Transverse colon (tissue), 4 donors: ENCODE measurements at regions not wholly inside any gene's neighbourhood (a gene's known extent, or its start where the extent isn't known, plus 50 kb on each side); places are given as distances from the start of the nearest gene placed in this dataset.

Experiments
- DNase-seq: peaks from one replicate; pipeline ENCODE4 v3.0.0-alpha.2; 2019
- H3K27ac ChIP-seq, 4 donors: fragments of 200-600 bp; sonication (generic); 2 replicates each; pipeline ENCODE4 v1.5.1; 2016 to 2018; ENCODE audit warnings: inconsistent platforms in 4 of 4
- H3K27me3 ChIP-seq: fragments of 200-600 bp; sonication (generic); 2 replicates; pipeline ENCODE4 v1.5.1; 2017; ENCODE audit warnings: inconsistent platforms
- H3K36me3 ChIP-seq, 4 donors: fragments of 200-600 bp; sonication (generic); 2 replicates each; pipeline ENCODE4 v1.5.1; 2017 to 2019; ENCODE audit warnings: inconsistent platforms in 4 of 4
- H3K4me1 ChIP-seq, 4 donors: fragments of 200-600 bp; sonication (generic); 2 replicates each; pipeline ENCODE4 v1.5.1; 2017 to 2020; ENCODE audit warnings: inconsistent platforms in 4 of 4
- H3K4me3 ChIP-seq, 4 donors: fragments of 200-600 bp; sonication (generic); 1 replicate in 1 of 4; 2 replicates in 3 of 4; pipeline versions ENCODE4 v1.5.1 to v1.6.1; 2017 to 2019; ENCODE audit warnings: inconsistent platforms in 4 of 4
- H3K9me3 ChIP-seq, 2 donors: fragments of 200-600 bp; sonication (generic); 2 replicates each; pipeline ENCODE4 v1.5.1; 2017 to 2019; ENCODE audit warnings: inconsistent platforms in 2 of 2
- CTCF ChIP-seq, 5 experiments: fragments of 200-600 bp in 3 of 5; fragments of 450-650 bp in 2 of 5; sonication (generic) in 3 of 5; IDR thresholded peaks; 1 replicate in 2 of 5; 2 replicates in 3 of 5; pipeline ENCODE4 v1.5.1; 2016 to 2017; ENCODE audit warnings: antibody characterized with exemption in 5 of 5, inconsistent platforms in 3 of 5, mild to moderate bottlenecking in 2 of 5, moderate library complexity in 1 of 5
- EP300 ChIP-seq: sonication (generic); formaldehyde crosslinking; IDR thresholded peaks from one replicate; pipeline ENCODE4 v1.6.1; 2017; ENCODE audit warnings: antibody characterized with exemption, low read depth
- POLR2A ChIP-seq: fragments of 450-650 bp; IDR thresholded peaks from one replicate; pipeline ENCODE4 v1.6.1; 2016; ENCODE audit warnings: antibody characterized with exemption, mild to moderate bottlenecking, moderate library complexity
- POLR2AphosphoS5 ChIP-seq, 3 donors: sonication (generic); formaldehyde crosslinking; IDR thresholded peaks; one replicate each; pipeline ENCODE4 v1.6.1; 2016; ENCODE audit warnings: antibody characterized with exemption in 3 of 3
- WGBS, 2 donors: methylation state at CpG; one replicate each; pipeline ENCODE4 v1.1.5; 2018; ENCODE audit warnings: low coverage in 1 of 2; 5-methylcytosine and 5-hydroxymethylcytosine counted together
- in situ Hi-C, 4 donors: fragments of 200-750 bp; cut with MboI; loops; one replicate each; pipeline versions ENCODE4 v1.15.0 to v1.15.1; 2017; ENCODE audit warnings: low sequenced_read_pairs in 3 of 4, low pct_ligation_motif_present in 1 of 4, low pct_unique_long_range_greater_than_20kb in 1 of 4
- intact Hi-C: fragments of 100-400 bp; cut with DNase I; formaldehyde crosslinking; loops from one replicate; pipeline ENCODE4 v1.15.1; 2023; ENCODE audit warnings: low total_unique reads

- in situ Hi-C loops (no loop called here), intact Hi-C loops (no loop called here)
- no peak overlapping the region for H3K4me3 ChIP-seq
- H3K27me3 ChIP-seq, result no peaks in the 10 kb centered on the region
- DNase-seq, result no peak
- 46% methylated on average over 1 of the region's 1 CpG for WGBS, 2 donors
- H3K4me1 ChIP-seq, result no peaks in the 10 kb centered on the region
- no peaks in the 10 kb centered on the region for H3K36me3 ChIP-seq
- TF ChIP-seq POLR2A (no peak), POLR2AphosphoS5 (IDR thresholded peaks at IDR 0.05) (no peak), EP300 (no peak), CTCF (IDR thresholded peaks at IDR 0.05) (no peak)
- H3K27ac ChIP-seq, result no peak overlapping the region
- no peaks in the 10 kb centered on the region for H3K9me3 ChIP-seq
Observed at GRCh38 chr4:156536661-156537060, 434.9 kb downstream of the PDGFC start.

GRCh38 chr4:156534205-156534604 lies 437.4 kb downstream of the PDGFC start:
- intact Hi-C loops (no loop called here), in situ Hi-C loops (no loop called here)
- TF ChIP-seq POLR2A (no peak), POLR2AphosphoS5 (IDR thresholded peaks at IDR 0.05) (no peak), CTCF (IDR thresholded peaks at IDR 0.05) (no peak), EP300 (no peak)
- Histone ChIP-seq H3K36me3 (no peaks in the 10 kb centered on the region), H3K4me1 (no peaks in the 10 kb centered on the region), H3K9me3 (no peaks in the 10 kb centered on the region), H3K27me3 (no peaks in the 10 kb centered on the region), H3K4me3 (no peak overlapping the region), H3K27ac (no peak overlapping the region)
- no peak for DNase-seq
- 86 to 88% methylated on average over 2 of the region's 2 CpGs for WGBS, 2 donors

- TF ChIP-seq POLR2AphosphoS5 (IDR thresholded peaks at IDR 0.05) (no peak), CTCF (IDR thresholded peaks at IDR 0.05) (no peak), POLR2A (no peak)
- H3K27ac ChIP-seq, result no peak overlapping the region
- intact Hi-C loops (no loop called here), in situ Hi-C loops (no loop called here)
- no peaks in the 10 kb centered on the region for H3K4me1 ChIP-seq
- no peak for DNase-seq
- H3K4me3 ChIP-seq, result no peak overlapping the region
- H3K27me3 ChIP-seq, result no peaks in the 10 kb centered on the region
- no peaks in the 10 kb centered on the region for H3K9me3 ChIP-seq
- WGBS, 2 donors, result 36 to 41% methylated on average over 3 of the region's 3 CpGs
- no peaks in the 10 kb centered on the region for H3K36me3 ChIP-seq
Observed at GRCh38 chr4:156528216-156528615, 443.4 kb downstream of the PDGFC start.

DNA sequence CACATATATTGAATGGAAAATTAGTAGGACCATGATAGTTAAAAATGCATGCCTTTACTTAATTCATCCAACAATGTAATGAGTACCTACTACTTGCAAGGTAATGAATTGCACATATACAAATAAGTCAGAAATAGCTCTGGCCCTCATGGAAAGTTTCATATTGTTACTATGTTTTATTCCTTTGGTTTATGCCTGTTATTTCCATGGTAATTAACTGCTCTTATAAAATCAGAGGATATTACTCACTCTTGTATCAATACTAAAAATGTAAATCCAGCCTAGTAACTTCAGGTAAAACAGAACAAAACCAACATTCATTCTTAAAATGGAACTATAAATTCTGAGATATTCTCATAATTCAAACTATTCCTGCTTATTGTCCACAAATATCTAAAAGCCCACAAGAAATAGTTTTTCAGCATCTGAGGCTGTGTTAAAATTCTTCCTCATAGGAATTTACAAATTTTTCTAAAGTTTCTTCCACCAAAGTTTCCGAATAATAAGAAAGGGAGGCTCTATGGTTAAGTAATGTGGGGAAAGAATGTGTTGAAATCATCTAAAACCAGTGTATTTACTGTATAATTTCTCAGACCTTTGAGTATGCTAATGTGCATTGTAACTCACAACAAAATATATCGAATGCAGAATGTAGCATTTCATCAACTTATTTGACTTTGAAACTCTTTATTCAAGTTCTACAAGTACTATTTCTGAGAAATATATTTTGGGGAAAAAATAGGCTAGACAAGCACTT lies 444.2 kb downstream of the PDGFC start:
- H3K27me3 ChIP-seq, result no peaks in the 10 kb centered on the region
- no peak overlapping the region for H3K4me3 ChIP-seq
- in situ Hi-C loops (no loop called here), intact Hi-C loops (no loop called here)
- DNase-seq, result no peak
- no peaks in the 10 kb centered on the region for H3K36me3 ChIP-seq
- no peaks in the 10 kb centered on the region for H3K4me1 ChIP-seq
- 77 to 90% methylated on average over 2 of the region's 2 CpGs for WGBS, 2 donors
- TF ChIP-seq EP300 (no peak), CTCF (IDR thresholded peaks at IDR 0.05) (no peak), POLR2AphosphoS5 (IDR thresholded peaks at IDR 0.05) (no peak), POLR2A (no peak)
- no peak overlapping the region for H3K27ac ChIP-seq
- H3K9me3 ChIP-seq, result no peaks in the 10 kb centered on the region
